ENCODE measurements at regions not wholly inside any gene's neighbourhood (a gene's known extent, or its start where the extent isn't known, plus 50 kb on each side); places are given as distances from the start of the nearest gene placed in this dataset.

GRCh38 chr5:17143335-17143734, 74.1 kb upstream of the BASP1 start:
- Histone ChIP-seq H2AFZ (ENCODE audit: low read length) (no peak overlapping the region), H3K9me2 (replicated peaks; ENCODE audit: insufficient read depth, low read length) (no peaks in the 10 kb centered on the region), H3K27me3 (replicated peaks; ENCODE audit: insufficient read depth, low read length) (no peaks in the 10 kb centered on the region), H3K27ac (ENCODE audit: low read length) (no peak overlapping the region), H3K9ac (ENCODE audit: low read length) (no peak overlapping the region), H4K20me1 (ENCODE audit: insufficient read depth, low read length) (no peaks in the 10 kb centered on the region), H3K4me1 (ENCODE audit: low read length) (no peaks in the 10 kb centered on the region), H3K4me2 (ENCODE audit: low read depth, low read length) (no peak overlapping the region), H3F3A (ENCODE audit: insufficient read depth, low read length) (no peaks in the 10 kb centered on the region), H3K79me2 (ENCODE audit: low read length) (no peaks in the 10 kb centered on the region), H3K36me3 (replicated peaks; ENCODE audit: insufficient read depth, low read length) (no peaks in the 10 kb centered on the region), H3K9me3 (replicated peaks; ENCODE audit: insufficient read depth, low read length) (no peaks in the 10 kb centered on the region), H3K4me3 (ENCODE audit: low read length) (no peak overlapping the region)
- no peak for TF ChIP-seq EZH2phosphoT487 (IDR thresholded peaks at IDR 0.05; ENCODE audit: low read length)
- no peak for DNase-seq

GRCh38 chr5:17146280-17146841, 71.1 kb upstream of the BASP1 start:
- TF ChIP-seq EZH2 (optimal IDR thresholded peaks at IDR 0.05; ENCODE audit: low read depth, low read length): no peak
- no peak for TF ChIP-seq CTCF (IDR thresholded peaks at IDR 0.05; ENCODE audit: low read length)
- no peak for TF ChIP-seq EZH2phosphoT487 (IDR thresholded peaks at IDR 0.05; ENCODE audit: low read length)
- Histone ChIP-seq H3K4me1 (ENCODE audit: low read length) (no peaks in the 10 kb centered on the region), H3K4me2 (ENCODE audit: low read depth, low read length) (no peak overlapping the region), H3K27ac (ENCODE audit: low read length) (no peak overlapping the region), H3F3A (ENCODE audit: insufficient read depth, low read length) (no peaks in the 10 kb centered on the region), H3K9me3 (replicated peaks; ENCODE audit: insufficient read depth, low read length) (no peaks in the 10 kb centered on the region), H2AFZ (ENCODE audit: low read length) (no peak overlapping the region), H3K79me2 (ENCODE audit: low read length) (no peaks in the 10 kb centered on the region), H3K27me3 (replicated peaks; ENCODE audit: insufficient read depth, low read length) (no peaks in the 10 kb centered on the region), H4K20me1 (ENCODE audit: insufficient read depth, low read length) (no peaks in the 10 kb centered on the region), H3K36me3 (replicated peaks; ENCODE audit: insufficient read depth, low read length) (no peaks in the 10 kb centered on the region), H3K4me3 (ENCODE audit: low read length) (no peak overlapping the region), H3K9ac (ENCODE audit: low read length) (no peak overlapping the region), H3K9me2 (replicated peaks; ENCODE audit: insufficient read depth, low read length) (no peaks in the 10 kb centered on the region)
- DNase-seq: no peak

DNA sequence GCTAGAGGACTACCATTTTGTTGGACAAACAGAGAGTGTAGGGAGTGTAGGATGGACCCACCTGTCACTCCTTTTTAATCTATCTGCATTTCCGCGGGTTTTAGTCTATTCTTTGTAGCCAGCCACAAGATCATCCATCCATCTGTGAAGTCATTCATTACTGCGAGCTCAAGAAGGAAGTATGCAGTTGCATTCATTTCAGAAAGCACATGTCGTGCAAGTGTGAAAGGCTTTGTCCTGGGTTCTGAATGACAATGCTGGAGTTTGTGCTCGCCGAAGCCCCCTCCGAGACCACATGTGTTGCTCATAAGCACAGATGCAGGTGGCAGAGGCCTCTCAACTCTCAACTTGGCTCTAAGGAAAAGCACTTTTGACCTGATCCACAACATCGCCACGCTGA, 70.3 kb upstream of the BASP1 start:
- TF ChIP-seq EZH2 (optimal IDR thresholded peaks at IDR 0.05; ENCODE audit: low read depth, low read length) (no peak), EZH2phosphoT487 (IDR thresholded peaks at IDR 0.05; ENCODE audit: low read length) (no peak), CTCF (IDR thresholded peaks at IDR 0.05; ENCODE audit: low read length) (no peak)
- H3K36me3 ChIP-seq (replicated peaks; ENCODE audit: insufficient read depth, low read length): no peaks in the 10 kb centered on the region
- no peaks in the 10 kb centered on the region for H3K79me2 ChIP-seq (ENCODE audit: low read length)
- no peaks in the 10 kb centered on the region for H4K20me1 ChIP-seq (ENCODE audit: insufficient read depth, low read length)
- H3K27me3 ChIP-seq (replicated peaks; ENCODE audit: insufficient read depth, low read length): no peaks in the 10 kb centered on the region
- H3K9me2 ChIP-seq (replicated peaks; ENCODE audit: insufficient read depth, low read length): no peaks in the 10 kb centered on the region
- no peak overlapping the region for H3K4me2 ChIP-seq (ENCODE audit: low read depth, low read length)
- no peak overlapping the region for H3K4me3 ChIP-seq (ENCODE audit: low read length)
- H3F3A ChIP-seq (ENCODE audit: insufficient read depth, low read length): no peaks in the 10 kb centered on the region
- no peak for DNase-seq
- H3K4me1 ChIP-seq (ENCODE audit: low read length): no peaks in the 10 kb centered on the region
- no peak overlapping the region for H3K9ac ChIP-seq (ENCODE audit: low read length)
- no peak overlapping the region for H3K27ac ChIP-seq (ENCODE audit: low read length)
- H2AFZ ChIP-seq (ENCODE audit: low read length): no peak overlapping the region
- H3K9me3 ChIP-seq (replicated peaks; ENCODE audit: insufficient read depth, low read length): no peaks in the 10 kb centered on the region

DNA sequence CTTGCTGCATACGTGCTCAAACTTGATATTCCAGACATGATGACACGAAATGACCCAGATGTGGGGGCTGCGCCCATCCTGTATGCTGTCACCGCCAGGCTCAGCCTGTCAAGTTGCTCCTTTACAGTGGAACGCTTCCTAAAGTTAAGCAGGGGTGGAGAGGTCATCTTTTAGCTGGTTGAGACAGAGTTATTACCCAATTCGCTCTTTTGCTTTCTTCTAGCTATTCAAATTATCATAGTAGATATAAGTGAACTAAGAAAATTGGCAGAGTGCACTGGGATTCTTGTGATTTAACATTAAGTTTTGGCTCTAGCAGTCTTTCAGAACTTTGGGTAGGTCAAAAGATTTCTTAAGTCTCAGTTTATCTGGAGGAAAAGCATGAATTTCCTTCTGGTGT, 69.8 kb upstream of the BASP1 start:
- no peak for DNase-seq
- TF ChIP-seq EZH2 (optimal IDR thresholded peaks at IDR 0.05; ENCODE audit: low read depth, low read length): no peak
- H4K20me1 ChIP-seq (ENCODE audit: insufficient read depth, low read length): no peaks in the 10 kb centered on the region
- no peaks in the 10 kb centered on the region for H3F3A ChIP-seq (ENCODE audit: insufficient read depth, low read length)
- H3K4me2 ChIP-seq (ENCODE audit: low read depth, low read length): no peak overlapping the region
- no peak overlapping the region for H3K27ac ChIP-seq (ENCODE audit: low read length)
- H3K9ac ChIP-seq (ENCODE audit: low read length): no peak overlapping the region
- H3K79me2 ChIP-seq (ENCODE audit: low read length): no peaks in the 10 kb centered on the region
- H3K9me3 ChIP-seq (replicated peaks; ENCODE audit: insufficient read depth, low read length): no peaks in the 10 kb centered on the region
- no peak overlapping the region for H2AFZ ChIP-seq (ENCODE audit: low read length)
- no peaks in the 10 kb centered on the region for H3K9me2 ChIP-seq (replicated peaks; ENCODE audit: insufficient read depth, low read length)
- no peaks in the 10 kb centered on the region for H3K27me3 ChIP-seq (replicated peaks; ENCODE audit: insufficient read depth, low read length)
- no peaks in the 10 kb centered on the region for H3K4me1 ChIP-seq (ENCODE audit: low read length)
- H3K36me3 ChIP-seq (replicated peaks; ENCODE audit: insufficient read depth, low read length): no peaks in the 10 kb centered on the region
- H3K4me3 ChIP-seq (ENCODE audit: low read length): no peak overlapping the region
